H9 (cell line): ENCODE measurements at regions not wholly inside any gene's neighbourhood (a gene's known extent, or its start where the extent isn't known, plus 50 kb on each side); places are given as distances from the start of the nearest gene placed in this dataset.
"Not testable (repeated sequence)": the region's sequence is repeated elsewhere in the genome, so short reads cannot be mapped to it uniquely, and the experiment has no call there.

ENCODE experiments used
- DNase-seq: peaks from one replicate; pipeline ENCODE4 v3.0.0-alpha.2; 2017
- H2AFZ ChIP-seq: one replicate; pipeline ENCODE4 v1.6.1; 2013; ENCODE audit warnings: mild to moderate bottlenecking, low read length, control low read depth, moderate library complexity
- H2AK5ac ChIP-seq: 2 replicates; pipeline ENCODE4 v1.6.1; 2013; ENCODE audit warnings: low read length, control low read depth, mixed read lengths; ENCODE audit not compliant: insufficient read length
- H2BK120ac ChIP-seq: one replicate; pipeline ENCODE4 v1.6.1; 2013; ENCODE audit warnings: low read depth, mild to moderate bottlenecking, low read length, control low read depth, inconsistent platforms; ENCODE audit not compliant: poor library complexity, severe bottlenecking
- H2BK12ac ChIP-seq: 2 replicates; pipeline ENCODE4 v1.6.1; 2013; ENCODE audit warnings: low read length, control low read depth, mixed read lengths, low read depth; ENCODE audit not compliant: insufficient read length
- H2BK15ac ChIP-seq: 2 replicates; pipeline ENCODE4 v1.6.1; 2013; ENCODE audit warnings: low read depth, low read length, control low read depth
- H2BK20ac ChIP-seq: one replicate; pipeline ENCODE4 v1.6.1; 2013; ENCODE audit warnings: low read depth, mild to moderate bottlenecking, low read length, control low read depth, inconsistent platforms; ENCODE audit not compliant: poor library complexity, severe bottlenecking
- H2BK5ac ChIP-seq: 2 replicates; pipeline ENCODE4 v1.6.1; 2013; ENCODE audit warnings: low read length, control low read depth, mixed read lengths; ENCODE audit not compliant: insufficient read length
- H3K14ac ChIP-seq: 2 replicates; pipeline ENCODE4 v1.6.1; 2013; ENCODE audit warnings: low read length, control low read depth; ENCODE audit not compliant: insufficient read depth
- H3K18ac ChIP-seq: 2 replicates; pipeline ENCODE4 v1.6.1; 2013; ENCODE audit warnings: low read depth, mild to moderate bottlenecking, mixed read lengths, low read length, control low read depth; ENCODE audit not compliant: insufficient read length
- H3K23ac ChIP-seq: 2 replicates; pipeline ENCODE4 v1.6.1; 2013; ENCODE audit warnings: low read length, control low read depth, mixed read lengths, low read depth; ENCODE audit not compliant: insufficient read length
- H3K23me2 ChIP-seq: 2 replicates; pipeline ENCODE4 v1.6.1; 2013; ENCODE audit warnings: low read depth, mild to moderate bottlenecking, mixed read lengths, low read length, control low read depth; ENCODE audit not compliant: insufficient read length, poor library complexity, severe bottlenecking
- H3K27ac ChIP-seq: 2 replicates; pipeline ENCODE4 v1.5.1; 2013; ENCODE audit warnings: low read length, control low read depth, mixed read lengths, low read depth; ENCODE audit not compliant: insufficient read length
- H3K27me3 ChIP-seq: 2 replicates; pipeline ENCODE4 v1.6.1; 2013; ENCODE audit warnings: low read length, control low read depth, inconsistent platforms; ENCODE audit not compliant: insufficient read depth
- H3K4ac ChIP-seq: 2 replicates; pipeline ENCODE4 v1.6.1; 2013; ENCODE audit warnings: low read depth, mild to moderate bottlenecking, control low read depth, inconsistent platforms, low read length, moderate library complexity
- H3K4me1 ChIP-seq: 2 replicates; pipeline ENCODE4 v1.6.1; 2013; ENCODE audit warnings: low read length, control low read depth, inconsistent platforms; ENCODE audit not compliant: insufficient read depth
- H3K4me2 ChIP-seq: 2 replicates; pipeline ENCODE4 v1.6.1; 2013; ENCODE audit warnings: low read length, control low read depth, mixed read lengths; ENCODE audit not compliant: insufficient read length, insufficient read depth
- H3K56ac ChIP-seq: 2 replicates; pipeline ENCODE4 v1.6.1; 2013; ENCODE audit warnings: low read depth, mild to moderate bottlenecking, mixed read lengths, low read length, control low read depth; ENCODE audit not compliant: insufficient read length
- H3K79me1 ChIP-seq: 2 replicates; pipeline ENCODE4 v1.6.1; 2013; ENCODE audit warnings: low read depth, mild to moderate bottlenecking, moderate library complexity, low read length, control low read depth, inconsistent platforms; ENCODE audit not compliant: insufficient read depth, poor library complexity, severe bottlenecking
- H3K79me2 ChIP-seq: 2 replicates; pipeline ENCODE4 v1.6.1; 2013; ENCODE audit warnings: low read length, control low read depth, inconsistent platforms; ENCODE audit not compliant: insufficient read depth
- H3K9ac ChIP-seq: 2 replicates; pipeline ENCODE4 v1.6.1; 2013; ENCODE audit warnings: low read length, control low read depth, mixed read lengths; ENCODE audit not compliant: insufficient read length; ENCODE audit errors: extremely low read depth
- H3K9me3 ChIP-seq: one replicate; pipeline ENCODE4 v1.6.1; 2013; ENCODE audit warnings: low read depth, low read length, inconsistent platforms; ENCODE audit not compliant: control insufficient read depth
- H3T11ph ChIP-seq: one replicate; pipeline ENCODE4 v1.6.1; 2013; ENCODE audit warnings: mild to moderate bottlenecking, low read length, control low read depth, inconsistent platforms
- H4K20me1 ChIP-seq: one replicate; pipeline ENCODE4 v1.6.1; 2013; ENCODE audit not compliant: control insufficient read depth, insufficient read length, insufficient read depth
- H4K5ac ChIP-seq: 2 replicates; pipeline ENCODE4 v1.6.1; 2013; ENCODE audit warnings: low read depth, mild to moderate bottlenecking, mixed read lengths, low read length, control low read depth; ENCODE audit not compliant: insufficient read length
- H4K8ac ChIP-seq: replicated peaks from 2 replicates; pipeline ENCODE4 v1.6.1; 2013; ENCODE audit warnings: low read length, control low read depth, mixed read lengths, low read depth; ENCODE audit not compliant: insufficient read length
- H4K91ac ChIP-seq: 2 replicates; pipeline ENCODE4 v1.6.1; 2013; ENCODE audit warnings: low read depth, mild to moderate bottlenecking, moderate library complexity, mixed read lengths, low read length, control low read depth; ENCODE audit not compliant: insufficient read length
- H3K27ac Mint-ChIP-seq, 3 experiments: 2 replicates in 2 of 3; 3 replicates in 1 of 3; pipeline ENCODE4 v1.8.0; 2020 to 2021; ENCODE audit warnings: mixed read lengths in 3 of 3, mild to moderate bottlenecking in 1 of 3, moderate library complexity in 1 of 3
- H3K27me3 Mint-ChIP-seq: 2 replicates; pipeline ENCODE4 v1.8.0; 2021; ENCODE audit warnings: low read depth, mild to moderate bottlenecking, moderate library complexity, mixed read lengths
- H3K36me3 Mint-ChIP-seq, 3 experiments: 2 replicates in 2 of 3; 3 replicates in 1 of 3; pipeline ENCODE4 v1.8.0; 2020 to 2021; ENCODE audit warnings: low read depth in 3 of 3, mixed read lengths in 3 of 3; ENCODE audit not compliant: insufficient read depth in 1 of 3
- H3K4me1 Mint-ChIP-seq, 2 experiments: 2 replicates each; pipeline ENCODE4 v1.8.0; 2020; ENCODE audit warnings: mixed read lengths in 2 of 2
- H3K4me3 Mint-ChIP-seq, 2 experiments: 2 replicates in 1 of 2; 3 replicates in 1 of 2; pipeline ENCODE4 v1.8.0; 2020 to 2021; ENCODE audit warnings: mild to moderate bottlenecking in 2 of 2, mixed read lengths in 2 of 2, moderate library complexity in 1 of 2
- H3K9me3 Mint-ChIP-seq, 2 experiments: 2 replicates in 1 of 2; 3 replicates in 1 of 2; pipeline ENCODE4 v1.8.0; 2020; ENCODE audit warnings: mild to moderate bottlenecking in 2 of 2, mixed read lengths in 2 of 2, moderate library complexity in 1 of 2
- CTCF ChIP-seq: fragments of 200-600 bp; sonication (generic); conservative IDR thresholded peaks from 3 replicates; pipeline ENCODE4 v1.8.0; 2021; ENCODE audit warnings: antibody characterized with exemption, mild to moderate bottlenecking
- WGBS: extraction: QIAGEN DNeasy Blood & Tissue Kit; methylation state at CpG from one replicate; pipeline ENCODE4 v1.1.7; 2013; ENCODE audit warnings: missing lambda C conversion rate, low lambda C conversion rate, mixed read lengths; ENCODE audit not compliant: insufficient read length; ENCODE audit errors: extremely low coverage; 5-methylcytosine and 5-hydroxymethylcytosine counted together

- Mint-ChIP-seq H3K36me3 (peaks cover 4 to 23% (median 11%) of the 10 kb centered on the region in 3 experiments; a peak in 6 of 7 replicates), H3K9me3 (peaks cover 19 to 23% of the 10 kb centered on the region in 2 experiments), H3K4me3 (no peak overlapping the region), H3K27me3 (peaks cover 8% of the 10 kb centered on the region), H3K27ac (peak overlapping the region in 1 of 3 experiments; percentile 30; a peak in 2 of 7 replicates), H3K4me1 (peaks cover 34 to 35% of the 10 kb centered on the region in 2 experiments)
- Histone ChIP-seq H2AFZ (no peak overlapping the region), H3K27ac (no peak overlapping the region), H2BK12ac (no peak overlapping the region), H2BK120ac (no peak overlapping the region), H3K4me1 (peaks cover 6% of the 10 kb centered on the region; the same call in 1 of the 2 replicates), H3K4me2 (no peak overlapping the region), H2BK5ac (no peak overlapping the region), H3K23ac (no peak overlapping the region), H4K91ac (no peak overlapping the region), H2BK15ac (no peak overlapping the region), H4K8ac (no peak overlapping the region), H3K9me3 (no peaks in the 10 kb centered on the region), H3K18ac (no peak overlapping the region), H3K9ac (no peak overlapping the region), H3K79me2 (no peaks in the 10 kb centered on the region), H3K23me2 (no peaks in the 10 kb centered on the region), H3K14ac (no peak overlapping the region), H2AK5ac (no peak overlapping the region), H2BK20ac (no peak overlapping the region), H4K20me1 (no peaks in the 10 kb centered on the region), H4K5ac (no peak overlapping the region), H3K79me1 (no peaks in the 10 kb centered on the region), H3T11ph (no peak overlapping the region), H3K4ac (no peak overlapping the region), H3K27me3 (no peaks in the 10 kb centered on the region), H3K56ac (no peak overlapping the region)
- WGBS, result no CpG with 5 or more reads among the region's 2 CpGs
- no peak for TF ChIP-seq CTCF
- no peak for DNase-seq
Observed at GRCh38 chr6:834190-834589, 141.3 kb upstream of the EXOC2 start.

GRCh38 chr6:832804-833203, 139.9 kb upstream of the EXOC2 start:
- H3K56ac ChIP-seq, H3K4ac ChIP-seq, H2BK15ac ChIP-seq, H2BK12ac ChIP-seq, H3K79me1 ChIP-seq, H3K4me1 ChIP-seq, H3K27me3 ChIP-seq, H2BK120ac ChIP-seq, H3K14ac ChIP-seq, H2BK5ac ChIP-seq, H4K8ac ChIP-seq, H3K23me2 ChIP-seq, H3K4me3 Mint-ChIP-seq, H3K27ac ChIP-seq, H2BK20ac ChIP-seq, H3K79me2 ChIP-seq, H2AFZ ChIP-seq, H3T11ph ChIP-seq, H3K23ac ChIP-seq, H4K5ac ChIP-seq, H4K91ac ChIP-seq, H3K27ac Mint-ChIP-seq, H3K9ac ChIP-seq, H3K4me2 ChIP-seq, H4K20me1 ChIP-seq, H2AK5ac ChIP-seq, DNase-seq, H3K18ac ChIP-seq, H3K9me3 ChIP-seq: not testable (repeated sequence)
- peaks cover 30 to 37% of the 10 kb centered on the region in 2 experiments for H3K4me1 Mint-ChIP-seq
- peaks cover 7 to 28% (median 16%) of the 10 kb centered on the region in 3 experiments; a peak in 6 of 7 replicates for H3K36me3 Mint-ChIP-seq
- peaks cover 25 to 28% of the 10 kb centered on the region in 2 experiments for H3K9me3 Mint-ChIP-seq
- WGBS, result no CpG with 5 or more reads among the region's 2 CpGs
- H3K27me3 Mint-ChIP-seq, result peaks cover 16% of the 10 kb centered on the region
